Breast epithelium (tissue), 3 donors: ENCODE measurements at regions not wholly inside any gene's neighbourhood (a gene's known extent, or its start where the extent isn't known, plus 50 kb on each side); places are given as distances from the start of the nearest gene placed in this dataset.

Source experiments
- CTCF ChIP-seq, 3 donors: fragments of 450-650 bp; IDR thresholded peaks; one replicate each; pipeline ENCODE4 v1.5.1; 2016 to 2017; ENCODE audit warnings: antibody characterized with exemption in 3 of 3, mild to moderate bottlenecking in 3 of 3, moderate library complexity in 3 of 3
- POLR2A ChIP-seq: fragments of 450-650 bp; IDR thresholded peaks from one replicate; pipeline ENCODE4 v1.6.1; 2016; ENCODE audit warnings: antibody characterized with exemption, mild to moderate bottlenecking, moderate library complexity

GRCh38 chr6:27043244-27043643, 204.3 kb upstream of the PRSS16 start:
- TF ChIP-seq CTCF (IDR thresholded peaks at IDR 0.05) (no peak), POLR2A (no peak)
